Endodermal cell (in vitro differentiated cells): ENCODE measurements at regions not wholly inside any gene's neighbourhood (a gene's known extent, or its start where the extent isn't known, plus 50 kb on each side); places are given as distances from the start of the nearest gene placed in this dataset.

Experiments used
- DNase-seq: peaks from one replicate; pipeline ENCODE4 v3.0.0-alpha.2; 2017
- H3K27ac ChIP-seq: 2 replicates; pipeline ENCODE4 v1.5.1; 2013; ENCODE audit warnings: mild to moderate bottlenecking, low read depth, low read length, moderate library complexity
- H3K27me3 ChIP-seq: 2 replicates; pipeline ENCODE4 v1.6.1; 2013; ENCODE audit warnings: mild to moderate bottlenecking, low read length, moderate library complexity; ENCODE audit not compliant: insufficient read depth, control insufficient read depth, poor library complexity, severe bottlenecking
- H3K36me3 ChIP-seq: 2 replicates; pipeline ENCODE4 v1.7.0; 2013; ENCODE audit warnings: mild to moderate bottlenecking, low read length, moderate library complexity; ENCODE audit not compliant: control insufficient read depth, insufficient read depth
- H3K4me1 ChIP-seq: one replicate; pipeline ENCODE4 v1.7.0; 2013; ENCODE audit warnings: low read length; ENCODE audit not compliant: control insufficient read depth, insufficient read depth
- H3K4me3 ChIP-seq: 2 replicates; pipeline ENCODE4 v1.5.1; 2013; ENCODE audit warnings: mild to moderate bottlenecking, low read length, moderate library complexity
- H3K9ac ChIP-seq: 2 replicates; pipeline ENCODE4 v1.6.1; 2013; ENCODE audit warnings: mild to moderate bottlenecking, low read length, moderate library complexity; ENCODE audit not compliant: poor library complexity, severe bottlenecking; ENCODE audit errors: extremely low read depth
- H3K9me3 ChIP-seq: 2 replicates; pipeline ENCODE4 v1.6.1; 2013; ENCODE audit warnings: mild to moderate bottlenecking, low read length, moderate library complexity; ENCODE audit not compliant: control insufficient read depth
- H3K27ac Mint-ChIP-seq: 2 replicates; pipeline ENCODE4 v1.8.0; 2020; ENCODE audit warnings: mixed read lengths
- H3K27me3 Mint-ChIP-seq: 2 replicates; pipeline ENCODE4 v1.8.0; 2021; ENCODE audit warnings: mild to moderate bottlenecking, mixed read lengths; ENCODE audit not compliant: insufficient read depth
- H3K36me3 Mint-ChIP-seq: 2 replicates; pipeline ENCODE4 v1.8.0; 2020; ENCODE audit warnings: low read depth, mixed read lengths
- H3K4me1 Mint-ChIP-seq: 2 replicates; pipeline ENCODE4 v1.8.0; 2020; ENCODE audit warnings: mixed read lengths
- H3K4me3 Mint-ChIP-seq: 2 replicates; pipeline ENCODE4 v1.8.0; 2020; ENCODE audit warnings: mild to moderate bottlenecking, moderate library complexity, mixed read lengths
- H3K9me3 Mint-ChIP-seq: 2 replicates; pipeline ENCODE4 v1.8.0; 2020; ENCODE audit warnings: mild to moderate bottlenecking, mixed read lengths
- WGBS, 2 experiments: methylation state at CpG; one replicate each; pipeline versions ENCODE4 v1.1.5 to v1.1.7; 2013; ENCODE audit warnings: missing lambda C conversion rate in 2 of 2, mixed read lengths in 1 of 2; ENCODE audit not compliant: insufficient coverage in 1 of 2, insufficient read length in 1 of 2; 5-methylcytosine and 5-hydroxymethylcytosine counted together
- TF ChIP-seq, protein P1 (sequence below): fragments of 200-600 bp; sonication (generic); conservative IDR thresholded peaks from 2 replicates; pipeline ENCODE4 v1.5.0; 2021; ENCODE audit warnings: antibody characterized with exemption, mild to moderate bottlenecking

DNA sequence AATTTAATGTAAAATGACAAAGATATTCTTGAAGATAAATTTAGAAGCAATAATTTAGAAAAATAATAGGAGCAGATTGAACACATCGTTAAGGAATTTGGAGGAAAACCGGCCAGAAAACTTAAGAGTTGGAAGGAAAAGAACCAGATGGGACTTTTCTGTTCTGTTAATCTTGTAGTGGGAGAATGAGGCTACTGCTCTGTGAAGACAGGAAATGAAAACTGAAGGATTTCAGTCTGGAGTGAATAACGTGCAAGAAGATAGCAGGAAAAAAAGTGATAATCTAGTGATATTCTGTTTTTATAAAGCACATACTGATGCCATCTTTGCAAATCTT, 74.2 kb downstream of the DPPA2 start:
- Mint-ChIP-seq H3K27me3 (no peaks in the 10 kb centered on the region), H3K27ac (no peak overlapping the region), H3K9me3 (peaks cover 6% of the 10 kb centered on the region), H3K36me3 (no peaks in the 10 kb centered on the region), H3K4me1 (no peaks in the 10 kb centered on the region), H3K4me3 (no peak overlapping the region)
- Histone ChIP-seq H3K9ac (no peak overlapping the region), H3K27me3 (no peaks in the 10 kb centered on the region), H3K27ac (no peak overlapping the region), H3K9me3 (no peaks in the 10 kb centered on the region), H3K4me1 (no peaks in the 10 kb centered on the region), H3K4me3 (no peak overlapping the region), H3K36me3 (no peaks in the 10 kb centered on the region)
- no peak for DNase-seq
- WGBS, 2 experiments = 86 to 87% methylated on average over 3 of the region's 3 CpGs
- TF ChIP-seq, protein P1, sequence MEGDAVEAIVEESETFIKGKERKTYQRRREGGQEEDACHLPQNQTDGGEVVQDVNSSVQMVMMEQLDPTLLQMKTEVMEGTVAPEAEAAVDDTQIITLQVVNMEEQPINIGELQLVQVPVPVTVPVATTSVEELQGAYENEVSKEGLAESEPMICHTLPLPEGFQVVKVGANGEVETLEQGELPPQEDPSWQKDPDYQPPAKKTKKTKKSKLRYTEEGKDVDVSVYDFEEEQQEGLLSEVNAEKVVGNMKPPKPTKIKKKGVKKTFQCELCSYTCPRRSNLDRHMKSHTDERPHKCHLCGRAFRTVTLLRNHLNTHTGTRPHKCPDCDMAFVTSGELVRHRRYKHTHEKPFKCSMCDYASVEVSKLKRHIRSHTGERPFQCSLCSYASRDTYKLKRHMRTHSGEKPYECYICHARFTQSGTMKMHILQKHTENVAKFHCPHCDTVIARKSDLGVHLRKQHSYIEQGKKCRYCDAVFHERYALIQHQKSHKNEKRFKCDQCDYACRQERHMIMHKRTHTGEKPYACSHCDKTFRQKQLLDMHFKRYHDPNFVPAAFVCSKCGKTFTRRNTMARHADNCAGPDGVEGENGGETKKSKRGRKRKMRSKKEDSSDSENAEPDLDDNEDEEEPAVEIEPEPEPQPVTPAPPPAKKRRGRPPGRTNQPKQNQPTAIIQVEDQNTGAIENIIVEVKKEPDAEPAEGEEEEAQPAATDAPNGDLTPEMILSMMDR = no peak
